HG03175 (cell line): ENCODE measurements at regions not wholly inside any gene's neighbourhood (a gene's known extent, or its start where the extent isn't known, plus 50 kb on each side); places are given as distances from the start of the nearest gene placed in this dataset.

Experiments used
- ATAC-seq: cut with Tn5 transposase; IDR thresholded peaks from one replicate; pipeline ENCODE4 v1.9.1; 2021; ENCODE audit warnings: mild to moderate bottlenecking, moderate library complexity; ENCODE audit not compliant: unreplicated experiment

DNA sequence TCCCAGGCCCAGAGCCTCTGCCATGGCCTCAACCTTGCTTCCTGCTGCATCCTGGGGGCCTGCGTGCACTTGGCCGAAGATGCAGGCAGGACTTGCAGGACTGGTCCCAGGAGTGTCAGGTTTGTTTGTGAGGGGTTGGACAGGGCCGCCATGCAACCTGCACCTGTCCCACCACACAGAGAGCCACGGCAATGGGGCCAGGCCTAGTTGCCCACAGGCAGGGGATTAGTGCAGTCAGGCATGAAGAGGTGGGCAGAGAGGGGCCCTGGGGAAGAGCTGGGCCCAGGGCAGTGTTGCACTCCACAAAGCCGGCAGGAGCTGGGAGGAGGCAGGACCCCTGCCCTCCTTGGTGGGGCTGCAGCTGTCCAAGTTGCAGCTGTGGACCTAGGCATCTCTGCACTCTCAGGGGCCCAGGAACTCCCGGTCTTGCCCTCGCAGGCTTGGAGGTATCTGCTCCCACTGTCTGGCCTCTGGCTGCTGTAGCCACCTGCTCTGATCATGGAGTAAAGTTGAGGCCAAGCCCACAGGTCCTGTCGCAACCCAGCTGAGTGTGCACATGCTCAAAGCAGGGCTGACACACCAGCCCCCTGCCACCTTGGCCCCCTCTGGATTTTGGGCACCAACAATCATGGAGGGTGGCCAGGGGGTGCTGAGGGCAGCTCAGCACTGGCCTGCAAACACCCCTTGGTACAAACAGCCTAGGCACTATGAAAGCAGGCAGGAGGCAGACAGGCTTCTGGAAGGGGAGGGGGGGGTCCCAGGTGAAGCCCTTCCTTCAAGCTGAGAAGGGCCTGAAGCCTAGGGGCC, 190.4 kb upstream of the PCDH10 start:
- ATAC-seq = no peak

DNA sequence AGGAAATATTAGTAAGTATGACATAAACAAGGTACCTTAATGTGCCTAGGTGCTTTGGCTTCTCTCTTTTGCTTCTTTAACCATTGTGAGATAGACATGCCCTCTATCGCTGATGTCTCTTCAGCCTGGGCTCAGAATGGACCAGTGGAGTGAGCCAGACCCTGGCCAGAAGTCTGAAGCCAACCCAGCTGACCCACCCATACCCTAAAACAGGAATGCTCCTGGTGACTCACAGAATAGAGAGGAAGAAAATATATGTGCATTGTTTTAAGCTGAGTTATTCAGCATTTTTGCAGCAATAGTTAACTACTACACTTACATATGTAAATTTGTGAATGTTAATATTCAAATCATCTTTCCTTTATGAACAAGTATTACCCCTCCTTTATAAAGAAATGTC, 167.5 kb upstream of the PCDH10 start:
- ATAC-seq = no peak

- ATAC-seq = no peak
Measured at GRCh38 chr4:132982151-132982550, 166.9 kb upstream of the PCDH10 start.

GRCh38 chr4:132991111-132991510, 158.0 kb upstream of the PCDH10 start:
- ATAC-seq = no peak

- ATAC-seq = no peak
Measured at GRCh38 chr4:132992686-132993085, 156.4 kb upstream of the PCDH10 start.

DNA sequence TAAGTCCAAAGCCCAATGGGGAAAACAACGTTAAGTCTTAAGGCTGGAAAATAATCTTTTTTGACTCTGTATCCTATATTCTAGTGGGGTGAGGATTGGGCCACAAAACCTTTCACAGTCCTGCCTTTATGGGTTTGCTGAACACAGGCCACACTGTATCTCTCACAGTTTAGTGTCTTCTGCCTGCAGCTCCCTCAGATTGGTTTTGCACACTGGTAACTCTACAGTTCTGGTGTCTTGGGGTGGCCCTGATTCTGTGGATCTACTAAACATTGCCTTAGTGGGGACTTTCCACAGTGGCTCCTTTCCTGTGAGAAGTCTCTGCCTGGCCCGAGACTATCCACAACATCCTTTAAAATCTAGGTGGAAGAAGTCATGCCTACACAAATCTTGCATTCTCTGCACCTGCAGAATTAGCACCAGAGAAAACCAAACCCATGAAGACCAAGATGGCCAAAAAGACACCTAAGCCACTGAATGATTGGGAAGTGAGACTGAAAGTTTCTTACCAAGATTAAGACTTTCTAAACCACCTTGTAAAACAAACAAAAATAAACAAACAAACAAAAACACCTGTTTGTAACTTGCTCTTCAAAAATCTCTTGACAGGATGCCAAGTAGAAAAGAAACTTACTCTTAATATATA, 150.4 kb upstream of the PCDH10 start:
- no peak for ATAC-seq

DNA sequence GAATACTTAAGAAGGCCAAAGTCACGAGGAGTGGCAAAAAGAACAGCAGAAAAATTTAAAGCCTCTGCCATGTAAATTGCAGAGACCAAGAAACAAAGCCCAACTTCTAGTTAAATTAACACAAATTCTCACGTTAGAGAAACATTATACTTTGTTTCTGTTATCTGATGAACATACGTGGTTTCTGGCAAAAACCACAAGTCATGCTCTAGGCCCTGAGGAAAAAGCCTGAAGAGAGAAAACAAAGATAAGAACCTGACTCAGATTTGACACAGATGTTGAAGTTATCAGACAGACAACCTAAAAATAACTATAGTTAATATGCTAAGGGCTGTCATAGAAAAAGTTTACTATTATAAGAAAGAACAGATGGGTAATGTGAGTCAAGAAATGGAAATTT, 149.1 kb upstream of the PCDH10 start:
- no peak for ATAC-seq

DNA sequence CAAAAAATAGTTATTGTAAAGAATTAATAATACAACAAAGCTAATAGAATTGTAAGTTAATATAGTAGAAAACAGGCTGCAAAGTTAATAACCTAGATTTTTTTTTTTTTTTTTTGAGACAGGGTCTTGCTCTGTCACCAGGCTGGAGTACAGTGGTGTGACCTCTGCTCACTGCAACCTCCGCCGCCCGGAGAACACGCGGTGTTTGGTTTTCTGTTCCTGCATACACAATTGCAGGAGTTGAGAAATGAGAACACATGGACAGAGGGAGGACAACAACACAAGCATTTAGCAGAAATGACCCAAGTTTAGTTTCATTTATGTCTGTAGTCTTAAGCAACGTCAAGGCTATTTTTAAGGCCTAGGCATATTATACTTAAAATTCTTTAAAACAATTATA, 145.9 kb upstream of the PCDH10 start:
- ATAC-seq = no peak

GRCh38 chr4:133014473-133015135, 134.5 kb upstream of the PCDH10 start:
- no peak for ATAC-seq

DNA sequence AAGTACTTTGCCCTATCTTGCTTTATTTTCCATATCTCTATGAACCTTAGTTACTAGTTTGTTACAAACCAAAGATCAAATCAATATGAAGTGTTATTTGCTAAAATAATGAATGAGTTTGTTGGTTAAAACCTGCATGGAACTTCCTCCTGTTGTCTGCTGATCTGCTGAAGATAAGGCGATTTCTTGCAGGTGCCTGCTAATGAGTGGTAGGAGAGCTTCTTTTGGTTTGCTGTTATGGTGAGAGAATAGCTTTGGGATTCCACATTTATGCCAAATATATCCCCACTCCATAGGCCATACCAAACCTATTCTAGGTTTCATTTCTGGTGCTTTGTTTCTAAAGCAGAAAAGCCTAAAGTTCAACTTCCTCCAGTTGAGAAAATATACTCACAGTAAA, 103.8 kb upstream of the PCDH10 start:
- ATAC-seq = no peak

- no peak for ATAC-seq
Measured at GRCh38 chr4:133046156-133046555, 102.9 kb upstream of the PCDH10 start.

- no peak for ATAC-seq
Measured at GRCh38 chr4:133058701-133059100, 90.4 kb upstream of the PCDH10 start.

DNA sequence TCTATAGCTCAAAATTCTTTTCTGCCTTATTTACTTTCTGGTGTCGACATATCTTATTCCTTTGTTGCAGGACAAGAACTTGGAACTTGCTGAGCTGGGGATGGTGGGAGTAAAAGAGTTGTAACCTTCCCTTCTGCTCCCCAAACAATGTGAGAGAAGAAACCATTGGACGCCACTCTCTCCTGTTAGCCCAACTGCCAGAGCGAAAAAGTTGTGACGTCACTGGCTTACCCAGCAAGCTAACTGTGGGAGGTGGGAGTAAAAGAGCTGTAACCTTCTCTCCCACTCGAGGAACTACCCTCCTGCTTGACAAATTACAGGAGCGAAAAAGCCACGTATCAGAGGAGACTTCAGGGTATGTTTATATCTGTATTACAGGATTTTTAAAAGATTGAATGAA, 90.0 kb upstream of the PCDH10 start:
- ATAC-seq = no peak

- ATAC-seq = no peak
Measured at GRCh38 chr4:133062851-133063250, 86.2 kb upstream of the PCDH10 start.

GRCh38 chr4:133068083-133068482, 81.0 kb upstream of the PCDH10 start:
- no peak for ATAC-seq

GRCh38 chr4:133081246-133081645, 67.8 kb upstream of the PCDH10 start:
- no peak for ATAC-seq

GRCh38 chr4:133084421-133084820, 64.7 kb upstream of the PCDH10 start:
- no peak for ATAC-seq

- no peak for ATAC-seq
Measured at GRCh38 chr4:133095591-133095990, 53.5 kb upstream of the PCDH10 start.

GRCh38 chr4:133096972-133097371, 52.1 kb upstream of the PCDH10 start:
- no peak for ATAC-seq
